Neural cell (in vitro differentiated cells): ENCODE measurements at regions not wholly inside any gene's neighbourhood (a gene's known extent, or its start where the extent isn't known, plus 50 kb on each side); places are given as distances from the start of the nearest gene placed in this dataset.

Experiments used
- CTCF ChIP-seq: fragments of 450-650 bp; IDR thresholded peaks from 2 replicates; pipeline ENCODE4 v1.5.1; 2014; ENCODE audit warnings: antibody characterized with exemption, mild to moderate bottlenecking, moderate library complexity; ENCODE audit not compliant: poor library complexity, severe bottlenecking
- EP300 ChIP-seq: fragments of 450-650 bp; conservative IDR thresholded peaks from 2 replicates; pipeline ENCODE4 v1.6.1; 2014; ENCODE audit warnings: antibody characterized with exemption, mild to moderate bottlenecking, moderate library complexity; ENCODE audit not compliant: poor library complexity, severe bottlenecking
- EZH2 ChIP-seq: fragments of 200-600, 300-800 bp; shearing (Covaris generic), sonication (generic); IDR thresholded peaks from 2 replicates; pipeline ENCODE4 v1.6.1; 2014; ENCODE audit warnings: antibody characterized with exemption, low read length, borderline replicate concordance, mild to moderate bottlenecking; ENCODE audit not compliant: insufficient read depth, poor library complexity, severe bottlenecking
- POLR2AphosphoS5 ChIP-seq: IDR thresholded peaks from 2 replicates; pipeline ENCODE4 v1.6.1; 2012
- REST ChIP-seq: IDR thresholded peaks from 2 replicates; pipeline ENCODE4 v1.6.1; 2012; ENCODE audit warnings: borderline replicate concordance
- SMC3 ChIP-seq: fragments of 450-650 bp; conservative IDR thresholded peaks from 2 replicates; pipeline ENCODE4 v1.6.1; 2014; ENCODE audit warnings: antibody characterized with exemption, mild to moderate bottlenecking, moderate library complexity; ENCODE audit not compliant: poor library complexity
- TAF1 ChIP-seq: IDR thresholded peaks from 2 replicates; pipeline ENCODE4 v1.6.1; 2012; ENCODE audit warnings: low read depth

GRCh38 chr2:225114786-225115323 lies 72.6 kb upstream of the DOCK10 start:
- TF ChIP-seq TAF1 = no peak
- no peak for TF ChIP-seq CTCF
- no peak for TF ChIP-seq POLR2AphosphoS5
- TF ChIP-seq SMC3 = no peak
- no peak for TF ChIP-seq EZH2
- TF ChIP-seq EP300 = no peak
- no peak for TF ChIP-seq REST
